HG03097 (cell line): ENCODE measurements at regions not wholly inside any gene's neighbourhood (a gene's known extent, or its start where the extent isn't known, plus 50 kb on each side); places are given as distances from the start of the nearest gene placed in this dataset.

Experiments
- ATAC-seq: cut with Tn5 transposase; IDR thresholded peaks from one replicate; pipeline ENCODE4 v1.9.1; 2021; ENCODE audit not compliant: unreplicated experiment, low FRiP score

DNA sequence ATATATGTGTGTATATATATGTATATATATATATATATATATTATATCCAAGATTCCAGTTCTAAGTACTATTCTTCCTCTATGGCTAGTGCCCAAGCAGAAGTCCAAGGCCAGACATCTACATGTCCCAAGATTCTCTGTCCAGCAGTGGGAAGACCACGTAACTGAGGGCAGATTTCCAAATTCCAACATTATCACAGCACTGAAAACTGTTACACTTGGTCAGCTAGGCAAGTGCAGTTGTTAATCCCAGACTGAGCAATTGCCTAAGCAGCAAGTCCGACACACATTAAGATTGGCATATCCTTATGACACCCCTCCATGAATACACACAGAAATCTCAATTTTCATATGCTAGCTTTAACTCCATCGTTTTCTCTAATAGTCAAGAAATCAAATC, 1148.5 kb downstream of the IGSF11 start:
- ATAC-seq: no peak

DNA sequence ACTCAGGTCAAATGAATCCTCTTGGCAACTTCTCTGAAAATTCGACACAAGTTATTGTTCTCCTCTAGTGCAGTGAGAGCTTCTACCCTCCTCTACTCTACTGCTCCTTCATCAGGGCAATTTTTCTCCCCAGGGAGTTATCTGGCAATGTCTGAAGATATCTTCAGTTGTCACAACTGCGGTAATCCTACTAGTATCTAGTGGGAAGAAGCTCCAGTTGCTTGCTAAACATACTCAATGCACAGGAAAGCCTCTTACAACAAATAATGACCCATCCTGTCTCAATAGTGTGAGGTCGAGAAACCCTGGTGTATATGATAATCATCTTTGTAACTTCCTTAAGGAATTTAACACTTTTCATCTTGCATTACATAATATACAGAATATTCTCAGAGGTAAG, 1147.6 kb downstream of the IGSF11 start:
- no peak for ATAC-seq

DNA sequence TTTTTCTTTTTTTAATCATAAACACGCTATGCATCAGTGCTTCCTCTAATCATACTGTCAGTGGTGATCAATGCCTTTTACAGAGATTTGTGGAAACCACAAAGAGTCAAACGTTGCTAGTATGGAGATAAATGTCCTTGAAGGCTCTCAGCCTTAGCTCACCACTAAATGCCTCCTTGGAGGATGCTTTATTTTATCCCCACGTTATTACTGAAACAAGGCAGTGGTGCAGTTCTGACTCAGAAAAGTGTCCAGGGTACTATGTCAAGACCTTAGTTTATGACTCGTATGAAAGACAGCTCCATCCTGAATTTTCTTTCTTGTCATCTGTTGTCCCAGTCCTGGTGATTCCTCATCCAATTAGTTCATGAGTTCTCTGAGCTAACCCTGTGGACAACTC, 1146.7 kb downstream of the IGSF11 start:
- no peak for ATAC-seq

DNA sequence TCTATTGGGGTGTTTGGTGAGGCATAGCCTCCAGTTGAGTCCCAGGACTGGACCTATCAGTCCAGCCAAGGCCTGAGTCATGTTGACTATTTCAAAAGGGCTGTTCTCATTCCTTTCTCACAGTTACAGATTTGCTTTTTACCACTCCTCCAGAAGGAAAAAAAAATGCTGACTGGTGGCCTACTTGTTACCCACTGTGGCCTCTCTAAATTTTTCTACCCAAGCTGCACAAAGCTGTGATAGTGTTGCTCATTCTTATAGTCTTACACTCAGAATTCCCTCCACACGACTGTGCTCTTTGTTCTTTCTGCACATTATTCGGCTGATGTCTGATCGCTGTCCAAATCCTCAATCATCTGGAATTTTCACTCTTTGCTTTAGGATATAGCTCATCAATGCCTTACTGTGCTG, 1142.2 kb downstream of the IGSF11 start:
- ATAC-seq: no peak

DNA sequence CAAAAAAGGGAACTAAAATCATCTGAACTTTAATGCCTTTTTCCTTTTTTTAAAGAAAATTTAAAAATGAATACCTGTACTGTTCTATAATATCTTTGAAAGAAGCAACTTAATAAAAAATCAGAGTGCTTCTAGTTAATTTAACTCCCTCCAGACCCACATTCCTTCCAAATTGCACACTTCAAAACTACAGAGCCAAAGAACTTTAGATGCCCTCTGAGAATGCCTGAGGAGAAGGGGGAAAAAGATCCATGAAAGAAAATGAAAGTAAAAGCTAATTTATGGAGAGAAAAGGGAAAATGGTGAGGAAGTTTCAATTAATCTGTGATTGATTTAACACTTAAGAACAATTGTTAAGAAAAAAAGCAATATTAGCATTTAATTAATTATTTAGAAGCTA, 1141.6 kb downstream of the IGSF11 start:
- ATAC-seq: no peak

DNA sequence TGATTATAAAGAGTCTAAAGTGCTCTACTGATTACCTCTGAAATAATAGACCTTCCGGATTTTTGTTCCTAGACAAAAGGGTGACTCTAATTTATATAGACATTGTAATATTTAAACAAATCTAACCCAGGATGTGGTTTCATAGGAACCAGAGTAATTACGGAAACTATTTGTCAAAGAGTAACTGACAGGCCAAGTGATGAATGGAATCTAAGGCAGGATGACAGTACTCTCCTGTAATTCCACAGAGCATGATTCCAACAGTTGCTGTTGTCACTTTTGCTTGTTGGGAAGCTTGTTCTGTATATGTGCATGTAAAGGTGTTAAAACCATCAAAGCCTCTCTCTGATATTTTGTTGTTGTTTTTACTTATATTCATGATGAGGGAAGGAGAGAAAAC, 1141.0 kb downstream of the IGSF11 start:
- no peak for ATAC-seq

DNA sequence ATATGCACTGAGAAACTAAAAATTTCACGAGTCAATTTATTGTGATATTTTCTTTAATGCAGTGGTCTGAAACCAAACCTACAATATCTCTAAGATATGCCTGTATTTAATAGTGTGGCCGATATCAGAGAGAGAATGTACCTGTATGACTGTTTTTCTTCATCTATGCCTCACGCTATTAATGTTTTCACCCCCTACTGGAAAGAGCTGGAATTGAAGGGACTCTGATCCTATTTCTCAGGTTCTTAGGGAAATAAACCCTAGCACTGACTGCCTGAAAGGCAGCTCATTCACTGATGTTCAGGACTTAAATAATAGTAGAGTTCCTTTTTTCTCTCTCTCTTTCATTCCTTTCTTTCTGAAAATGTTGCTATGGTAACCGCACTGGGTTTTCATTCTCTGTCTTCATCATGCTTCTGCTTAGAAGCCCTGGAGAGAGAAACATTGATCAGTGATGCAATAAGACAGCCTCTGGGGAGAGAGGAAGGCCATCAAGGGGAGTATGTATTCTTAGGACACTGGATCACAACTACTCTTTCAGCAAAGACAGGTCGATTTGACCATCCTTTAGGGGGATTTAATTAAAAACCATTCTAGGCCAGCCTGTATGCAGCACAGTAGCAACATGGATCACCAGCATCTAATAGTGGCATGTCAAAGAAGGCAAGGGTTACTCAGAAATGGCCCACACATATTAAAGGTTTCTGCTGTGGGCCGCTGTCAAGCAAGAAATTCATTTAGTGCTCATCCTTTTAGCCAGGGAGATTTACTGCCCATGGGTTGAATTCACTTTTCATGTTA, 1135.7 kb downstream of the IGSF11 start:
- no peak for ATAC-seq

DNA sequence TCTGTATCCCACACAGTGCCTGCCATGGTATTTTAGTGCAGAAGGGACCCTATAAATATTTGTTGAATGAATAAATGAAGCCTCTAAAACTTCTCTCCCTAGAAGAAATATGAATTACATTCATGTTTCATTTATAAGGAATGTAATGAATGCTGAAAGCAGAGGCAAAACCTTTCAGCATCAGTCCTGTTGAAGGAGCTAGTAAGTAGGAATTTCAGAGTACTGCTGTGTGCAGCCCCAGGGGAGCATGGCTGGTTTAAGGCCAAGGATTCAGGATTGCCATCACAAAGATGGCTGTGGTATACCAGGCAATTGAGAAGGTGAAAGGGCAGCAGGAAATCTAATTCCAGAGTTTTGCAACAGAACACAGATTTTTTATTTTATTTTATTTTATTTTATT, 1131.4 kb downstream of the IGSF11 start:
- ATAC-seq: no peak

DNA sequence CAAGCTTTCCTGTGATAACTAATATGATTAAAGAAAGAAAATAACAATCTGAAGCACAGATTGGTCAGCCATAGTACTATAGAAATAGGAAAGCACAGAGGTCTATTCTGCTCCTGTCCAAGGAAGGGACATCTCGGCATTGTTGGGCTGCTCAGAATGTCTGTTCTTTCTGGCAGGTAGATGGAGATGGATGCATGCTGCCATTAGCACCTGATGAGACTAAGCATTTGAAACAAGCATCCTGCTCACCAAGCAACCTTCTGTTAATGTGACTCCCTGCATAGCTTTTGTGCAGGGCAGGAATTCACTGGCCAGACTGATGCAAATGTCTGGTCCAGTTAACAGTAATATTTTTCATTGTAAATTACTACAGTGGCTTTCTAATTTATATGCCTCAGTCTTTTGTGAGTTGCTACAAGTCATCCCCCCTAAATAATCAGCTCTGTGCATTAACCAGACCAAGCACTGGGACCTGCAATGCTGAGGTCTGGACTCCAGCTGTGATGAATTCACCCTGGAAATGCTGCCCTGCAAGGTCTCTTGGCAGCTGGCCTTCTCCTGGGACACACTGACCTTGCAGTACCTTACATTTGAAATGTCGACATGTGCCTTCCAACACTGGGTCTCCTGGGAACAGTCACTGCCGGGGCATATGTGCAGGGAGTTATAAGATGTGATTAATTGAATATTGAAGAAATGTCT, 1123.7 kb downstream of the IGSF11 start:
- no peak for ATAC-seq

DNA sequence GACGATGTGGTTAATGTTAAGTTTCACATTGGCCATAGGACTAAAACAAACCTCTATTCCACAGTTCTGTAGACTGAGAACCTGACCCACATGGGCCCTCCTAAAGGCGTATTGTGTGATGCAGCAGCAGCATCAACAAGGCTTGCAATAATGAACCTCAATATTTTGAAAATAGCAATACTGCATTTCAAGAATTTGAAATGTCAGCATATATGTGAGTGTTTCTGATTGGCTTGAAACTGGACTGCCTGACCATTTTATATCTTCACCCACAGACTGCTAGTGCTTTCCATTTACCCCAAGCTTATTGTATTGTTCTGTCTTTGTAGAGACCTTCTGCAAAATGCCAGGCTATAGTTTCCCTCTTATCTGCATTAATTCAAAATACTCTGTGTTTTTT, 1122.3 kb downstream of the IGSF11 start:
- no peak for ATAC-seq

DNA sequence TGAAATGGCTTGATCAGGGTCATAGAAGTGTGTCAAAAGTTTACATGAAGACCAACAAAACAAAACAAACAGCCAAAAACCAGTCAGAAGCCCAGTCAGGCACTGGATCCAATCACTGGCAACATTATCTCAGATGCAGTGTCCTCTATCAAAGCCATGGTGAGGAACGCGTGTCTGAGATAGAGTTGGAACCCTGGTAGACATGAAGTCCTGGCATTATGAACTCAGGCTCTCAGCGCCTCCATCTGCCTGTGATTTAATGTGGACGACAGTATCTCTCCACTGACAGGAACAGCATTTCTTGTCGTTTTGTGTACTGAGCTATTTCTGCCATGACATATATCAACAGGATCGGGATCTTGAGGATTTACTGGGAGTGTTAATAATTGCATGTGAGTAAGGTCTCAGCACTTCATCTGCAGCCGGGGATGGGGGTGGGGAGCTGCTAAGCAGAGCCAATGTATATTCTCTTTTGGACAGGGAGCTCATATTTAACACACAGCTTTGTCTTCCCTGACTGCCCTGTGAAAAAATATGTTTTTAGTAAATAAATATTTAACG, 1120.0 kb downstream of the IGSF11 start:
- ATAC-seq: no peak

DNA sequence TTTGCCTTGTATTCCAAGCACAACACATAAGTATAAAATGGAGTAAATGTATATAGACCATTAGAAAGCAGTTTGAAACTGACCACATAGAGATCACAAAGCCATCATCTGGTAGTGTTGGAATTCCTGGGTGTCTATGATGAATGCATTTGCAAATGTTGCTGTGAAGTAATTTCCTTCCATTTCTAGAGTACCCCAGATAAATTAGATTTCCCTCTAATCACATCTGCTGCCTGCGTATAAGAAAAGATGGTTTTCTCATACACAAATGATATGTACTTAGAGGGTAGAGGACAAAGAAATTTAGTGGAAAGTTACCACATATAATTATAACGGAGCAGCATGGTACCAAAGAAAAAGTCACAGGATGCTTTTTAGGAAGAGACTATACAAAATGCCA, 1117.8 kb downstream of the IGSF11 start:
- no peak for ATAC-seq

DNA sequence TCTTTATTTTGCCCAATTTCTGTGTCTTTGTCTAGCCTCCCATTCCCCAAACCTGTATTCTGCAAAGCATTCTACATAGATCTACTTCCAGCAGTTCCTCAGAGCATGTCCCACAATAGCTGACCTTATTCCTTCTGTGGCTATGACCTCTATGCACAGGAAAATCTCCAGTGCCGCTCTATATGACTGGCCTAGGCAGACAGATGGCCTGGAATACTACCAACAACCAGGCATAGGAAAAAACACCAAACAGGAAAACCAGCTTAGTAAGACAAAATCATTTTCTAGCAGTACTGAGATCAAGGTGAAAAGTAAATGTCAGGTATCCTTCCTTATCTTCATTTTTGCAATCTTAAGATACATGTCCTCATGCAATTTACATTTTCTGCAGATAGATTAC, 1115.0 kb downstream of the IGSF11 start:
- no peak for ATAC-seq

DNA sequence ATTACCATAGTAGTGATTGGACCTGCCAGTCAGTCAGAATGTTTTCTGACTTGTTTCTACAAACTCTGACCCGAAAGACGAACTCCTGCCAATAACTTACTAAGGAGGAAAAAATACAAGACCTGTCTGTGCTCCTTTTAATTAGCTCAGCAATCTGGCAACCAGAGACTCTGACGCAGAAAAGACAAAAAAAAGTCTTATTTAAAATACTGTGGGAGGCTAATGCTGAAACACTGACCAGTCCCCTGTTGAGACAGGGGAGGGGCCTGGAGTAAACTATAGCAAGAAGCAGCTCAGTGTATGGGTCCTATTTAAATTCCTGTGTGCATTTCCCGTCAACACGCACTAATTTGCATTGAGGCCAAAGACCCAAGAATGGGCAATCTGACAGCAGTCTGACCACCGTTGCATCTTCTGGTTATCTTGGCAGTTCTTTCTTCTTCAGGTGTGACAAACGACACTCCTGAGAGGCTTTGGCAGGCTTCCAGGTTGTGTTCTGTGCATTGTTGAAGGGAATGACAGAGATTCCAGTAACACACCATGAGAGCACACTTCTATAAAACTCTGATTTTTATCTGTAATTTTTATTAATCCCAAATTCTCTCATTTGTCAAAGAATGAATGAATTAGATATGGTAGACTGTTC, 1114.3 kb downstream of the IGSF11 start:
- no peak for ATAC-seq

DNA sequence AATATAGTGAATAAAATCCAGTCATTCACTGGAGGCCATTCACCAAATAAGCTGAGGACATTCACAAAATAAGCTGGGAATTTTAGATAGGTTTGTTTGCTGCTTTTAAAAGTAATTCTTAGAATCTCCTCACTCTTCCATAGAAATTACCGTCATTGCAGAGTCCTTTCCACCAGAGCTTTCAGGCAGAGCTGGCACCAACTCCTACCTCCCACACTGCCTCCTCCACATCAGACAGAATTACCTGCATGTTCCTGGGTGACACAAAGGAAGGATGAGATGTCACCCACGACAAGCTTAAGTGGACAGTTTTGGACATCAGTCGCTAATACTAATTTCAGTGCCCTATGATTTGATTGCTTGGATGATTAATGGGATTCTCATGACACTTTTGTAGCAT, 1113.2 kb downstream of the IGSF11 start:
- no peak for ATAC-seq

DNA sequence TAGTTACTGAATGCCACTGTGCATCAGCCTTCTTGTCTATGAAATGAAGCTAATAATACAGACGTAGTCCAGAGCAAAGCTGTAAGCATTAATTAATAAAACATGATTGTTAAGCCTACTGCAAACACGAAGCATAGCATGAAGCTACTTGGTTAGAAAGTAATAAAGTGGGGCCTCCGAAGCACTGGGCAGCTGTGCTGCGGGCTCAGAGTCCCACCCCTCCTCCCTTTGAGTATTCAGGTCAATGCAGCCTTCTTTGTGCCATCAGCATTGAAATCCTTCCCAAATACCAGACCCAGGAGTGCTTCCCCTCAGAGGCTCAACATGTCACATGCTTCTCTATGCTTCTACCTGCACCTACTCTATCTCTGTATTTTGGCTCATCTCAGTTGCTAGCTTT, 1112.6 kb downstream of the IGSF11 start:
- no peak for ATAC-seq

DNA sequence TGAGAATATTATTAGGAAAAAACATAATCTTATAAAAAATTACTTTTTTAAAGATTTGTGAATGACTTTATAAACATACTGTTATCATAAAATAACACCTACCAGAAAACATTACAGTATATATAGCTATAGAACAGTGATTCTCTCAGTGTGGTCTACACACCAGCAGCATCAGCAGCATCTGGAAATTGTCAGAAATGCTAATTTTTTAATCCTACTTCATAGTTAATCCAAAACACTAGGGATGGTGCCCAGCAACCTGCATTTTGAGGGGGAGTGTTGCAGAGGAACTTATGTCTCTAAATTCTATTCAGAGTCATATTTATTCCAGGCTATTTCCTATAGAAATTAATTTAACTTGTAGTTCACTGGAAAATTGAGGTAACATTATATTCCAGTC, 1107.8 kb downstream of the IGSF11 start:
- ATAC-seq: no peak

DNA sequence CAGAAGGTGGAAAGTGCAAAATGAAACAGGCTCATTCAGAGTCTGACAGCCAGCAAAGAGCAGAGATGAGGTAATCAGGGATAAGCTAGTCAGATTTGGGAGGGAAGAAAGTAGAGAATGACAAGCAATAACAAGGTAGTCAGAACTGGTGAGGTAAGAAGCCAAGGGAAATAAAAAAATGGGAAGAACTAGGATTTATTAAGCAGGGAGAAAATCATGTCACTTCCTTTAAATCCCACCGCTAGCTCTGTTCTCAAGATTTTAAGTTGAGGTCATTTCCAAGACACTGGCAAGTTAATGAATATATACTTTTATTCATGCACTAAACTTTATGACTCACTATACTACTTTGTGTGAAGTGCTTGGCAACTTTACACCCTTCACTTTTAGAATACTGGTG, 1106.8 kb downstream of the IGSF11 start:
- no peak for ATAC-seq

DNA sequence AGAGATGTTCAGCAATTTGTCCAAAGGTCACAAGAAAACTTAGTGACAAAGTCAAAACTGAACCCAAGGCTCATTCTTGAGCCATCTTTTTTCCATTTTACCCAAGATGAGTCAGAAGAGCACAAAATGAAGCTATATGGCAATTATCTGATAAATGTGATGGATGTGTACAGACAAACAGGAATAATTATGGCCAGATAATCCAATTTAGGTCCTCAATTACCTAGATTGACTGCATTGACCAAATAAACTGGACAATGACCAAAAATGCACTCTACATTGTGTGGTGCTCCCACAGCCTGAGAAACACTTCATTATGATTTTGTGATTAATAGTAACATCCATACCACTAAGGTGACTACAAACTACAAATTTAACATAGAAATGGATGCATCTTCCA, 1105.8 kb downstream of the IGSF11 start:
- no peak for ATAC-seq

DNA sequence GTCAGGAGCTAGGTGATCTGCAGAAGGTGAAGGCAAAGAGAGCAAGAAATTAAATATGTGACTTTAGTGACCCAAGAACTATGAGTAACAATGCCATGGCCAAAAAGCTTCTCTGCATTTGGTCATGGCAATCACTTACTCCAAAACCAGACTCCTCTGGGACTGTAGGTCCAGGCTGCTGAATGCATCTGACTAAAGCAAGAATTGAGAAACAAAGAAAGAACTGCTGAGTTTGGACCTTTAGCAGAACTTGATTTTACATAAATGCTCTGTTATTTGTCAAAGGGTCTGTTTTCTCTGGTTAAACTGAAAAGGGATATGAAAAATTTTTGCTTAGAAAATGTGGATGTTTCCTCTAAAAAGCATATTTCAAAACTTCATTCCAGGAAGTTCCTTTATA, 1102.2 kb downstream of the IGSF11 start:
- no peak for ATAC-seq

DNA sequence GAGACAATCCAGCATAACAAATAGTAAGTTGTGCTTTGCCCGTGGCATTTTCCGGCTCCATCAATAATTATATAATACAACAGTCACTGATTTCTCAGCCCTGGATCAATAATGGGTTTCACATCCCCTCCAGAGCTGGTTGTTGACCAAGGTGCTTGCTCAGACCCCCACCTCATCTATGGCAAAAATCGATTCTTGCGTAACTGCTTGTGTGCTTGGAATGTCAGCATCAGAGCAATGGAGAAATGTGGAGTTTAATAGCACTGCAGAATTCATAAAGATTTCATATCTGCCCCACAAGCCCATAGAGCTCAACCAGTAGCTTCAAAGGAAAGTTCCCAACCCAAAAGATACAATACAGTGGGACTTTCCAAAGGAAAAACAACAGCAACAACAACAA, 1098.5 kb downstream of the IGSF11 start:
- ATAC-seq: no peak

DNA sequence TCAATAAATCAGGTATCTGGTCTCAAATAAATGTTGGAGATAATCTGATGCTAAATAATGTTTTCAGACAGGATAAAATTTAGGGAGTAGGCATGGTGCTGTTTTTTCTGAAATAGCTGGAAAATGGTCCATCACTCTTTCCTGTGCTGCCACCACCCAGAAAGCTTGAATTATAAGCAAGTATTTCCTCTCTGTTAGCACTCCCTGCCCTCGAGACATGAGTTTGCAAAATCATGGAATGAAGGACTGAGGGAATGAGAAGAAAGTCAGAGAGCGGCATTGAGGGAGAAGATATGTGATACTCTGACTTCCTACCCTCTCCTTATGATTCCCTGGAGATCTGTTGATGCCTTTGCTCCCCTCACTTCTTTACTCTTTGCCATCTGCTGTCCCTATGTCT, 1095.7 kb downstream of the IGSF11 start:
- ATAC-seq: no peak
